Fibroblast of skin of abdomen (primary cell): ENCODE measurements at regions not wholly inside any gene's neighbourhood (a gene's known extent, or its start where the extent isn't known, plus 50 kb on each side); places are given as distances from the start of the nearest gene placed in this dataset.

Experiments
- DNase-seq: peaks from one replicate; pipeline ENCODE4 v3.0.0-alpha.2; 2013

DNA sequence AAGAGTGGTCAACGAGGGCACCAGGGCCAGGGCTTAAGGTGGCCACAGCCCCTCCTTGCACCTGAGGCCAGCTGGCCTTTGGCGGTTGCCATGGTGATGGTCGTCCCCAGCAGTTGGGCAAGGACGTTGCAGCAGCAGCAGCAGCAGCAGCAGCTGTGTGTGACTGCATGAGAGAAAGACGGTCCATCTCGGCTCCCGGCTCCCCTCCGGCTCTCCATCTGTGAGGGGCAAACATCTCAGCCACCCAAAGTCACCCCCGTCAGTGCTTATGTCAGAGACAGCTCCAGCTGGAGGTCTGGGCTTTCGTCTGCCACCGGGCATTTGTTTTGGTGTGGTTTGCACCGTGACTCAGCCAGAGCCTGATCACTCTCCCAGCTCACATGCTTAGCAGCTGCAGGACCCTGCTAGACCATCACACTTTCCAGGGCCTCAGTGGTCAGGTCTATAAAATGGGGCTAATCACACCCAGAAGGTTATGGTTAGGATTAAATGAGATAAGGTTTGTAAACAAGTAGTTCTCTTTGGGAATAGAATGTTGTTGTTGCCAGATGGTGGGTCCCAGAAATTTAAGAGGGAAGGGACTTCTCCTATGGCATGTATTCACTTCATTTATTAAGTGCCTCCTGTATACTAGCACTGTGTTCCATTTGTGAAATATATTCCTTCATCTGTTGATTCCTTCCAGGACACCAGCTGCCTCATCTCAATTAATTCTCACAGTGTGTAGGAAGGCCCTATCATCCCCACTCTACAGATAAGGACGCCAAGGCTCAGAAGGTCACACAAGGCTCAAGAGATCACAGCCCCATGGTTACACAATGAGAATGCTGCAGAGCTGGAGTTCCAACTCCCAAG, 212.6 kb upstream of the LHX5 start:
- peak; percentile 4 for DNase-seq

DNA sequence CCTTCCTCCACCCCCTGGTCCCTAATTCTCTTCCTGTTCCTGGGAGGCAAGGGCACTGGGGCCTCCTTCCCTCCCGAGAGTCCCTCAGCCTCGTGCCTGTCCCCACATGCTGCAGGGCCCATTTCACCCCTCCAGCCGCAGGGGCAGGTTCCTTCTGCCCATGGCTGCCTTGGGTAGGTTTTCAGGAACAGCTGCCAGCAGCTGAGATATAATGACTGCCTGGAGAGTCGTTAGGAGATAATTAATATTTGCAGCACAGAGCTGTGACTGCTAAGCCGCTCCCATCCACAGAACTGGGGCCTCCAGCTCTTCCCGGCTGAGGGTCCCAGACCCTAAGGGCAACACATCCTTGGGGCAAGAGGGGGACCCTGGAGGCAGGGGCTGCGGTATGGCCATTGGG, 211.9 kb upstream of the LHX5 start:
- DNase-seq, result no peak

DNA sequence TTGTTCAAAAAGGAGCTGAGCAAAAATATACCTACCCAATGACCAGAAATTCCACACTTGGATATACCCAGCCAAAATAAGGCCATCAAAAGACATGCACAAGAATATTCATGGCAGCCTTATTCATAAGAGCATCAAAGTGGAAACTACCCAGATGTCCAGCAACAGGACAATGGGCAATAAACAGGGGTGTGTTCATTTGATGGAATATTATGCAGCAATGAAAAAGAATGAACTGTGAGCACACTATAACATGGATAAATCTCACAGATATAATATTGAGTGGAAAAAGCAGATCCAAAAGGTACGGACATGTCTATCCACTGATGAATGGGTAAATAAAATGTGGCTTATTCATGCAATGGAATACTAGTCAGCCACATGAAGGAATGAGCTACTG, 209.2 kb upstream of the LHX5 start:
- DNase-seq, result no peak

DNA sequence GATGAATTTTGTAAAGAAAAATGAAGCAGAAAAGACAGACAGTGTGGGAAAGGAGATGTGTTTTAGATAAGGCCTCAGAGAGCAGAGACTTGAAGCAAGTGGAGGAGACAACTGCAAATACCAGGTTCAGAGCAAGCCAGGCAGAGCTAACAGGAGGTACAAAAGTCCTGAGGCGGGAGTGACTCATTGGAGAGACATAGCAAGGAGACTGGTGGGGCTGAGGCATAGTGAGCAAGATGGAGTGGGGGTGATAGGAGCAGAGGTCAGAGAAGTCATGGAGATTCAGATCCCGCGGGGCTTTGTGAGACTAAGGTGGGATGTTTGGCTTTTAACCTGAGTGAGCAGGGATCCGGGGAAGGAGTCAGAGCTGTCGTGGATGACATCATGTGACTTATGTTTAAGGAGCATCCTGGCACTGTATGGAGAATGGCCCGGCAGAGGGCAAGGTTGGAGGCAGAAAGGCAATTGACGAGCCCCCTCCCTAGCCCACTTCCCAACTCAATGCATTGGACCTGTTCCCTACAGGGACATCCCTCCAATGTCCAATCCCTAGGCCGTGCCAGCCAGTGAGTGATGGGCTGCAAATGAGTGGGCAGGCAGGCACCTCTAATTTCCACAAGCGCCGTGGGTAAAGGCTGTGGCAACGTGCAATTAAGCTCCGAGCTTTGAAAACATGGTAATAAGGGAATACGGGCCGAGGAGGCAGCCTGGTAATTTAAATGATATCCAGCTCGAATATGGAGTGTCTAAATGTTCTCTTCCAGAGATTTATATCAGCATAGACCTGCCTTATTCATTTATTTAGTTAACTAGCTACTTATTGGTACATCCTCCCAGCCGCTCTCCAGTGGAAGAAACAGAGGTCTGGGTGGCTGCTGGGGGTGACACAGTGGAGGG, 206.8 kb upstream of the LHX5 start:
- DNase-seq, result no peak

DNA sequence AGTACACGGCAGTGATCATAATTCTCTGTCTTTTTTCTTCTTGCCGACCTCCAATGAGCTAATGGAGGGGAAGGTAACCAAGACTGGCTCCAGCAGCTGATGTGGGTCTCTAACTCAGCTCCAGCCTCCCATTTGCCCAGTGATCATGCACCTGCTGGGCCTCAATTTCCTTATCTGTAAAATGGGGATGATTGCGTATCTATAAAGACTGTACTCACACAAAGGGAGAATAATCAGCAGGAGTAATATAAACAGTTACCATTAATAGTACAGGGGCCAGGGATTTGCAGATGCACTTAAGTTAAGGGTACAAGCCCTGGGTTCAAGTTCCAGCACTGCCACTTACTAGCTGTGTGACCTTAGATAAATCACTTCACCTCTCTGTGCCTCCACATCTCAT, 204.9 kb upstream of the LHX5 start:
- no peak for DNase-seq

DNA sequence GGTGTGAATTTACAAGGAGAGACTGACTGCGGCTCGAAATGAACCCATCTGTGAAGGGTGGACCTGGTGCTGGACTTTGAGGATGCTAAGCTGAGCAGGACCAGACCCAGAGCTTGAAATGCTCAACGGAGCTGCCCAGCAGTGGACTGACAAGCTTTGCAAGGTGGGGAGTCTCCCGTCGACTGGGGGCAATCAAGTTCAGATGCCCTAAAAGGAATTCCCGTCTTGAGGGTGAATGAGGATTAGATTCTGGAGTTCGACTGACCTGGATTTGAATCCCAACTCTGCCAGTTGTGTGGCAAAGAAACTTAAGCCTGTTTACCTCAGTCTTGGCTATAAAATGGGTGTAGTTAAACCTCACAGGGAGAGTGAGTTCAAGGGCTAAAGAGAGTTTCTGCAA, 204.4 kb upstream of the LHX5 start:
- DNase-seq, result no peak

DNA sequence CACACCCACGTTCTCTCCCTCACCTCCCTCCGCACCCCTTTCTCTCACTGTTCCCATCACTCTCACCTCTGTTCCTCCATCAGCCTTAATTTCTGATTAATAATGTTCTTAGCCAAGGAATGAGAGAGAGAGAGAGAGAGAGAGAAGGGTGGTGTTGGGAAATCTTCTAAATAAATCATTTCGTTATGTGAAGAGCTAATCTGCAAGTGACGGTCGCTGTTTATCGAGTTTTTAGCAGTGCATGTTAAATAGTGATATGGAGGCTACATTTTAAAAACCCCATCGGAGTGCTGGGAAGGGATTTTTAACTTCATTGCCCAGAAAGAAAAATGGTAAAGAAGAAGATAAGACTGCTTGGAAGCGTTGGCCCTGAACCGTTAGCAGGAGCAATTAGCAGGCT, 203.3 kb upstream of the LHX5 start:
- no peak for DNase-seq

DNA sequence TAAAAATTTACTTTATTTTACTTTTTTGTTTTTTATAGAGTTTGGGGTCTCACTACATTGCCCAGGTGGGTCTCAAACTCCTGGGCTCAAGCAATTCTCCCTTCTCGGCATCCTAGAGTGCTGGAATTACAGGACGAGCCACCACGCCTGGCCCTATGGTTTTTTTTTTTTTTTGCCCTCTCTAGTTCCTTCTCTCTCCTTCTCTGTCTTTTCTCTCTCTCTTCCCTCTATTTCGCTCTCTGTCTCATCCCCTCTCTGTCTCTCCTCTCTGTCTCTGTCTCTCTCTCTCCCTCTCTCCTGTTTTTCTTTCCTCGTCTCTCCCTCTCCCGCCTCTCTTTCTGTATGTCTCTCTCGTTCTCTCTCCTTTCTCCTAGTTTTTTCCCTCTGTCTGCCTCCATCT, 202.6 kb upstream of the LHX5 start:
- DNase-seq, result no peak

DNA sequence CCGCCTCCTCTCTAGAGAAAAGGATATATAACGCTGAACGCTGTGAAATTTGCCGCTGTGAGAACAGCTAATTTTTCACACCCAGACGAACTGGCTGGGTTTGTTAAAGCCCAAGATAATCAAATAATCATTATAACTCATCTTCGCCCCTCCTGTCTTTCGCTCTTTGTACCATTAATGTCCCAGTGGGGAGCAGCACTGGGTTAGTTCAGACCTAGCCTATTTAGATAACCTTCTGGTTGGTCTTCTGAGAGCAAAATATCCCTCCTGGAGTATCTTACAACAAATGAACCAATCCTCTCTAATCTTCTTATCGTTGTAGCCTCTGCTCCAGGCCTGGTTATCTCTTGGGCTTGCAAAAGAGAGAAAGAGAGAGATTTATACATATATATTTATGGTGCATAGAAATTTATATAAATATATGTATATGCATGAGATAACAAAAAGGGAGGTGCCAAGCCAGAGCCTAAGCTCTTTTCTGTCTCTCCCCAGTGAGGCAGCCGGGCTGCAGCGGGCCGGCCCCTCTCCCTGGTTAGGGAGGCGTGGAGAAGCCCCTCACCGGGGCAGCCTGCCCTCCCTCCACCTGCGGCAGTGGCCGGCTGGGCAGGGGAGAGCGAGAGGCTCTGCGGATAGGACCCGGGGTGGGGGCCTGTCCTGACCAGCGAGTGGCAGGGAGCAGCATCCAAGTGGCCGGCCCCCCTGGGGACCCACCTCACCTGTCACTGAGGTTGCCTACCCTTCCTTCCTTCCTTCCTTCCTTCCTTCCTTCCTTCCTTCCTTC, 202.0 kb upstream of the LHX5 start:
- no peak for DNase-seq

DNA sequence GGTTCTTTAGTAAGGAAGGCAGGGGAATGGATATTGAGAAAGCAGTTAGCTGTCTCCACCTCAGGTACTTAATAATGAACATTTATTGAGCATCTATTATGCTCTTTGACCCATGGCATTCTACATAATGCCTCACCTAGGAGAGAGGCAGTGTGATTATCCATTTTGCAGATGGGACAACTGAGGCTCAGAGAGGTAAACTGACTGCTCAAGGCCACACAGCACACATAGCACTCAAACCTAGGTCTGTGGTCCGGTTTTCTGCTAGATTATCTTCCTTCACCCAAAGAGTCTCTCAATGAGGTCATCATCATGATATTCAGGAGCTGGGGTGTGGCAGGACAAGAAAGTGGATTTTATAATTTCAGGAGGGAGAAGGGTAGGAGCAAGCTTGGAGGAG, 199.1 kb upstream of the LHX5 start:
- DNase-seq, result no peak

DNA sequence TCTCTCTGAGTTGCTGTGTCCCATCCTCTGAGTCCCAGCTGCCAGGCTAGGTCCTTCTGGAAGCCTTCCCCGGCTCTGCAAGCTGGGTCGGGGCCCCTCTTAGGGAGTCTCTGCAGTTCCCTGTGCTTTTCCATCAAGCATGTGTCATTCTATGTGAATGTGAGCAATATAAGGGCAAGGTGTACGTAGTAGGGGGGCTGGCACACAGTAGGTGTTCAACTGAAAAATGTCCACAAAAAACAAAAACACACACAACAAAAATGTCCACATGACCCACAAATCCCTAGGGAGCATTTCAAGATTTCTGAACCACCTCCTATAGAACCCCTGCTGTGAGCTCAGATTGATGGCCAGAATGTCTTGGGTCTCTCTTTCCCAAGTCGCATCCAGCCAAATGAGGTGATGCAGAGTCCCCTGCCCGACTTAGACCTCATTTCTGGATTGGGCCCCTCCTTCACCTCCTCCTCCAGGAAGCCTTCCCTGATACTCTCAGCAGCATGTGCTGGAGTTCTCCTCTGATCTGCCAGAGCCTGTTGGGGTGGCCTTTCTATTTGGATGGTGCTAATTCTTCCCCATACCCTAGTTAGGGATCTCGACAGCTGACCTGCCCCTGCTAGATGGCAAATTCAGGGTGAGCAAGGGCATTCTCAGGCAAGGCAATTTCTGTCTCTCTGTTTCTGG, 196.1 kb upstream of the LHX5 start:
- no peak for DNase-seq

DNA sequence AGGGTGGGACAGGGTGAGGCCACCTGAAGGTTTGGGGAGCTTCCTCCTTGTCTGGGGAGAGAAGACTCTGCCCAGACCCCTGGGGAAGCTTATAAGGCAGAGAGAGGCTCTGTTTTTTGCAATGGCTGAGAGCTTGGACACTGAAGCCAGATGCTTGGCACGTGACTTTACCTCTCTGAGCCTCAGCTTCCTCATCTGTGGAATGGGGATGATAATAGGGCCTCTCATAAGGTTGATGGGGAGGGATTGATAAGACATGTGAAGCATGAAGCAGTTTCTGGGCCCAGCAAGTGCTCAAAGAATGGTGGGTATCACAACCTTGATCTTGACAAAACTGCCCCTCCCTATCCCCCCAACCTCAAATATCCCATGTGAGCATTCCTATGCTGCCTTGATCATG, 195.4 kb upstream of the LHX5 start:
- DNase-seq, result no peak

DNA sequence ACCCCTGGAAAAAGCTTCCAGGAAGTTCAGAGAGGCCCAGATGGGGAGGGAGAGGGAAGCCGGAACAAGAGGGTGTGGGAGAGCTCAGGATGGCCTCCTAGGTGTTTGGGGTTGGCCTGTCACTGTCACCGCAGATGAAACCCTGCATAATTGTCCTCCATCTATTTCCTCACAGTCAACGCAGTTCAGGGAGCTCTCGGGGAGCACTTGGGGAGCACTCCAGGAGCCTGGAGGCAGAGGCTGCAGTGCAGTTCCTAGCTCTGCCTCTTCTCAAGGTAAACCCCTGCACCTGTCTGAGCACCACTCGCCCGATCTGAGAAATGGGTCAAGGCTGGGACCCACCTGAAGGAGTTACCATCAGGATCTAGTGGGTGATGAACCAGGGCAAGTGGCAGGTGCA, 194.6 kb upstream of the LHX5 start:
- no peak for DNase-seq

DNA sequence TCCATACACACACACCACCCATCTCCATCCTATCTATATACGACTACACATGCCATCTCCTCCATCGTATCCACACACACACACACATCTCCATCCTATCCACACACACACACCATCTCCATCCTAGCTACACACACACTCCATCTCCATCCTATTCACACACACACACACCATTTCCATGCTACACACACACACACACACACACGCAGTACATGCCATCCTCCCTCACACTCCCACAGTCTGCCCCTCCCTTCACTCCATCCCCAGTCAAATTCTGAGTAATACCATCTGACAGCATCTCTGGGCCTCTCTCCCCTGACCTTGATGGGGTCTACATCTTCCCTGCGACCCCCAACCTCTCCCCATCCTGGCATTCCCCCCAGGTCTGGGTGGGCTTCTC, 193.8 kb upstream of the LHX5 start:
- no peak for DNase-seq

DNA sequence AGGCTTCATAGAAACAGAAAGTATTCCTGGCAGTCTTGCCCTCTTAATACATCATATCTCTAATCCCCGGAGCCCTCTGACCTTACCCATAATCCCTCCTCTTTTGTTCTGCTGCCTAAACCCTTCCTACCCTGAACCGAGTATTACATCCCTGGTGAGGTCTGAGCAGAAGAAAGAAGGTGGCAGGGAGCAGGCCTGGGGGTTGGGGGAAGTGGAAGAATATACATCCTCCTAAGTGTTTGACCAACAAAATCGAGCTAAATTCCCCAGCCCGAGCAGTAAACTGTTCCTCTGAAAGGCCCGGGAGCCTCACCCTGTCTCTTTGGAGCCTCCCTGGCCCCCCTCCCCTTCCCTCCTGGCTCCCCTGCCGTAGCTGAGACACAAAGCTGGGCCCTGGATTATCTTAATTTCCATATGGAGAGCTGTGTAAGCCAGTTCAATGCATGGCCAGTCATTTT, 192.6 kb upstream of the LHX5 start:
- no peak for DNase-seq

DNA sequence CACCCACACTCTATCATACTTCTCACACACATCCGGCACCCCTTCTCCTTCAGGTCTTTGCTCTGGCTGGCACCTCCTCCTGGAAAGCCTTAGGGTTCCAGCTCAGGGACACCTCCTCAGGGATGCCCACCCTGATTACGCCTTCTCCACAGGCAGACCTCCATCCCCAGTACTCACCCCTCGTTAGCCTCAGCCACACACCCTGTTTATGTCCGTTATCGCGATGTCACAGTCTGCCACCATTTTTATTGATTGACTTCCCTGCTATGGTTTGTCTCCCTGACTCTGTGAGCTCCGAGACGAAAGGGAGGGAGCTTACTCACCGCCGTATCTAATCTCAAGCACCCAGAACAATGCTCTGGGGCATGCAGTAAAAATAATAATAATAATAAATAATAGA, 191.7 kb upstream of the LHX5 start:
- no peak for DNase-seq

DNA sequence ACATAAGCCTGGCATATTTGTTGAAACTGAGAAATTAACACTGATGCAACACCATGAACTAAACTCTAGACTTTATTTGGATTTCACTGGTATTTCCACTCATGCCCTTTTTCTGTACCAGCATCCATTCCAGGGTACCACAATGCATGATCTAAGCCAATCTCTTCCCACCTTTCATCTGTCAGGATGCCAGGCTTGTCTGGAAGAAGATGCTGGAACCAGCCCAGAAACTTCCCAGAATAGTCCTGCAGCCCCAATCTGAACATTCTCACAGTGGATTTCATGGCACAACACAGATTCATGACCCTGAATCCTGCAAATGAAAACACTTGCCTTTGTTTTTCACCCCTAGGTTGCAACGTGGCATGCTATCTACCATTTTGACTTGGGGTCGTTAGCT, 189.3 kb upstream of the LHX5 start:
- no peak for DNase-seq

DNA sequence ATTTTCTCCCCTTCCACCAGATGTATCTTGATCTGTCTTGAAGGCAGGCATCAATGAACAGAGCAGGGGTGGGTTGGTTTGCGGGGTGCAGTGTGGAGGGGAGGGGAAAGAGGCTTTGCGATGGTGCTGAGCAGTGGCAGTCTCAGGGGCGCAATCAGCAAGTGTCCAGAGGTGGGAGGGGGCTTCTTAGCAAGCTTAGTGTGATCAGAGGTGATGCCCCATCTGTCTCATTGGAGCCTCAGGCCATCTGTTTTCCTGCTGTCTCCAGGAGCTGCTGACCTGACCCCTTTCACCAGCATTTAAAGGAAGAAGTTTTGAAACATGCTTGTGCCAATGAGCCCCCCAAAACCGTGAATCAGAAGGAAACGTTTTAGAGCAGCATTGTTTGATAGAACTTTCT, 187.7 kb upstream of the LHX5 start:
- no peak for DNase-seq

DNA sequence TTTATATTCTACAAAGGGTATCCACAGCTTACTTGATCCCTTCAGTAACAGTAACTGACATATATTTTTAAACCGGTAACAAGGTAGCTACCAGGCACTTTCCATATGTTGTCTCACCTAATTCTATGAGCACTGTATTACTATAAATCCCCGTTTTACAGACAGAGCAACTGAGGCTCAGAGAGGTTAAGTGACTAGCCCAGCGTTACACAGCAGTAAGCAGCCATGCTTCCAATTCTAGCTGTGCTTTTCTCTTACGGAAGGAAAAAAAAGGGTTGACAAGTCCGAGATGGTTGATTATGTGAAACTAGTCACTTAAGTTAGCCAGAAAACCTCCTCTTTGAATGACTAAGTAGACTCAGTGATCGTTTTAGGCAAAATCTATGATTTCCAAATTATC, 187.3 kb upstream of the LHX5 start:
- DNase-seq, result no peak

DNA sequence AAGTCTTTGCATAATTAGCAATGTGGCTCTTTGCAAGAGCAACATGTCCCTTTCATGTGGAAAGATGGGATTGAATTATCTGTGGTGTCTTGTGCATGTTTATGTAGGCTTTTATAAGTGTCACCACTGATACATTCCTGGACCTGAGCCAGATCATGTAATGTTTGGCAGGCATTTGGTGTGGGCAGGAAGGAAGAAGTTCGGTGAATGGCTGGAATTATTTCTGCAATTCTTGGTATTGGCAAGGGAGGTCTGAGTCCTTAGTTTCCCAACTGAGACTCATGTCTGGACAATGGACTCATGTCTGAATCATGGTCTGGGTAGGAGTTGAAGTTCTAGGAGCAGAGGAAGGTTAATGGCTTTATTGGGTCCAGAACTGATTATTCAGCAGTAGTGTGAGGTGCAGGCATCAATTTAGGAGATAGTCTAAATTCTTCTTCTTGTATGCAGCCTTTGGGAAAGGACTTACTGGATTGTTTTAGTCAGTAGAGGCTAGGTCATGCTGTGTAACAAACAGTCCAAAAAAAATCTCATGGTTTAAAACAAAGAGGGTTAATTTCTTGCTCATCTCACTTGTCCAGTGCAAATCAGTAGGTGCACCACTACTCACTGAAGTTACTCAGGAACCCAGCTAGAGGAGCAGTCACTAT, 186.5 kb upstream of the LHX5 start:
- DNase-seq, result no peak

DNA sequence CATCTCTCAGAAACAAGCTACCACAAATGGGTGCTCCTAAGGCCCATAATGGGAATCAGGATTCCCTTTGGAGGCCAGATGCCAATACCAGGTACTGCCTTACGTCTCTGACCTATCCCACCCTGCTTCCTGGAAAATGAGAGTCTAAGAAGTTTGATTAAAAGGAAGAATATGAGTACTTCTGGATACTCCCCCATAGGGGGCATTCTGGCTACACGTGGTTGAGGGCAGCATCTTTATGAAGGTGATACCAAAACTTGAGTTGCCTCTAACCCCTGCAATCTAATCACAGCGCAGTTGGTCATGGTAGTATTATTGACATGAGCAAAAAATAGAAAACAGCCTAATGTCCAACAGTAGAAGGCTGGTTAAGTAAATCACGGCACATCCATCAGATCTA, 184.2 kb upstream of the LHX5 start:
- DNase-seq, result no peak

DNA sequence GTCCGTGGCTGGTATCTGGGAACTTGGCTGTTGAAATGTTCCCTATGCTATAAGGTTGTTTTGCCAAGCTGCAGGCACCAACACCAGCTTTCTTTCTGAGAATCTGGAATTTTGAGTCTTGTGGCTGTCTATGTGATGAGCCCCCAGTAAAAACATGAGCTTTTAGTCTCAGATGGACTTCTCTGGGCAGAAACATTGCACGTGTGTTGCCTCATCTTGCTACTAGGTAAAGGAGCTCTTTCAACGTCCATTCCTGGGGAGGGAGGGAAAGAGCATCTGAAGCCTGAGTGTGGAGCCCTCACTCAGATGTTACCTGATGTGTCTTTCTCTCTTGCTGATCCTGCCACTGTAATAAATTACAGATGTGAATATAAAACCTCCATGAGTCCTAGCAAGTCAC, 183.8 kb upstream of the LHX5 start:
- no peak for DNase-seq
